Stimulated activated naive CD8-positive, alpha-beta T cell treated with anti-CD3 and anti-CD28 coated beads, Interleukin-15, amount 100 ng/mL, for 72 hours (primary cell): ENCODE measurements at regions not wholly inside any gene's neighbourhood (a gene's known extent, or its start where the extent isn't known, plus 50 kb on each side); places are given as distances from the start of the nearest gene placed in this dataset.

Experiments
- ATAC-seq: fragments of 150-1000 bp; cut with Tn5 transposase; 2 replicates; pipeline ENCODE4 v1.10.0; 2021; ENCODE audit warnings: mild to moderate bottlenecking, moderate library complexity
- DNase-seq, 2 donors: peaks; one replicate each; pipeline ENCODE4 v3.0.0; 2021 to 2022
- H3K27ac Mint-ChIP-seq, 2 donors: one replicate each; pipeline ENCODE4 v1.8.0; 2022; ENCODE audit warnings: mild to moderate bottlenecking in 2 of 2, mixed read lengths in 2 of 2, moderate library complexity in 2 of 2
- H3K27me3 Mint-ChIP-seq: one replicate; pipeline ENCODE4 v1.8.0; 2022; ENCODE audit warnings: mixed read lengths
- H3K4me1 Mint-ChIP-seq: one replicate; pipeline ENCODE4 v1.8.0; 2022; ENCODE audit warnings: mild to moderate bottlenecking, mixed read lengths
- H3K4me3 Mint-ChIP-seq, 2 donors: one replicate each; pipeline ENCODE4 v1.8.0; 2022; ENCODE audit warnings: mild to moderate bottlenecking in 2 of 2, mixed read lengths in 2 of 2, moderate library complexity in 1 of 2
- H3K9me3 Mint-ChIP-seq, 2 donors: one replicate each; pipeline ENCODE4 v1.8.0; 2022; ENCODE audit warnings: mixed read lengths in 2 of 2

DNA sequence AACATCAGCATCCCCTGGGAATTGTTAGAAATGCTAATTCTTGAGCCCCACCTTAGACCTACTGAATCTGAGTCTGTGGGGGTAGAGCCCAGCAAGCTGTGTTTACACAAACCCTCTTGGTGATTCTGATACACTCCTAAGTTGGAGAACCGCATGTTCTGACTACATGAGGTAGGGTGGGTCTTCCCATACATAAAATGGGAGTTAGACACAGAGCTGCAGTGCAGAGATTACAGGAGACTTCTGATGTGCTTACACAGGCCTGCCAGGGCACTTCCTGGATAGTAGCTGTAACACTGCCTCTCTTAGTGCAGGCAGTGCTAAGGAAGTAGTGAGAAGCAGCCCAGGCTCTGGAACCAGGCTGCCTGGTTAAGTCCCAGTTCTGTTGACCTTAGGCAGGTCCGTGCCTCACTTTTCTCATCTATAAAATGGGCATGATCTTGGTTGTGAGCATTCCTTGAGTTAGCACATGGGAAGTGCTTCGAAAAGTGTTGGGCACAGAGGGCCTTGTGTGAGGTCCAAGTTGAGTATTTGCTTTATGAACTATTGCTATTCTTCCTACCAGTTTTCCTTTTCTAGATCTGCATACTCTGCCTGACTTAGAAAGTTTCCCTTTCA, 67.3 kb downstream of the GLI2 start:
- Mint-ChIP-seq H3K9me3 (no peaks in the 10 kb centered on the region), H3K4me3 (no peak overlapping the region), H3K4me1 (no peaks in the 10 kb centered on the region), H3K27ac (no peak overlapping the region), H3K27me3 (peaks cover 11% of the 10 kb centered on the region)
- DNase-seq, result no peak
- no peak for ATAC-seq

DNA sequence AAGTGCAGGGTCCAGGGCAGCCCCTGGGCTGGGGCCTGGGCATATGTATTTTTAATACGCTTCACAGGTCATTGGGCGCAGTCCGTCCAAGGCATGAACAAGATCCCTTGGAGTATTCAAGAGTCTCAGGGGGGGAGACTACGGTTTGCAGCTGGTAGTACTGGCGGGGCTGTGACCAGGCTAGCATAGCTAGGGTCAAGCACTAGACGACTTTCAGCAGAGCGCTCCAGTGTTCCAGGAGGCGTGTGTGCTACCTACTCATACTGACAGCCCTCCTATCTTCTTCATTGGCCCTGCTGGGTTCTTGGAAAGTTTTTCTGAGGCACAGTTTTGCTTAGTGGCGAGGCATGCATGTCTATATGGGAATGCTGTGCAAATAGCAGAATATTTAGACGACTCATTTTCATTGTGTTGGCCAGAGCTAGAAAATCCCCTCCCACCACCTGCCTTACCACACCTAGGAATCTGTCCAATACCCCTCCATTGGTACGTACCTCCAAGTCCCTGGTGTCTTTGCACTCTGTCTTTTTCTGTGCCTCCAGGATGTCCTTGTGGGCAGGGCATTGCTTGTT, 68.2 kb downstream of the GLI2 start:
- peaks cover 12% of the 10 kb centered on the region for H3K27me3 Mint-ChIP-seq
- ATAC-seq, result no peak
- no peaks in the 10 kb centered on the region for H3K9me3 Mint-ChIP-seq
- no peak for DNase-seq
- H3K4me1 Mint-ChIP-seq, result no peaks in the 10 kb centered on the region
- H3K27ac Mint-ChIP-seq, result no peak overlapping the region
- no peak overlapping the region for H3K4me3 Mint-ChIP-seq

DNA sequence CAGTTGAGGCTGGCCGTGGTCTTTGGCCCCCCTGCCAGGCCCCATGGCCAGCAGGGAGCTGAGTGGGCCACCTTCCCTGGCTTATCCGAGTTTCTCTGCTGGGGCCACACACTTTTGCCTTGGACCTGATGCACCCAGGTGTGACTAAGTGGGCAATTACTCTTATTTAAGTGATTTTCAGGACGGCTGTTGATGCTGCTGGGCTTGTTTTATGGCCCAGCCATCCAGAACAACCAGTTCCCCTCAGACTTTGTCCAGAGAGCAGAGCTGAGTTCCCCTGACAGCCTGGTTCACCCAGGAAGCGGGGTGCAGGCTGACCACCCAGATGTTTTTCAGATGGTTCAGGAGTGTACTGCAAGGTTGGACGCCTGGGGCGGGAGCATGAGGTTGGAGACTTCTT, 68.8 kb downstream of the GLI2 start:
- DNase-seq, result no peak
- Mint-ChIP-seq H3K4me1 (no peaks in the 10 kb centered on the region), H3K4me3 (no peak overlapping the region), H3K27ac (no peak overlapping the region), H3K27me3 (peaks cover 18% of the 10 kb centered on the region), H3K9me3 (no peaks in the 10 kb centered on the region)
- ATAC-seq, result no peak

DNA sequence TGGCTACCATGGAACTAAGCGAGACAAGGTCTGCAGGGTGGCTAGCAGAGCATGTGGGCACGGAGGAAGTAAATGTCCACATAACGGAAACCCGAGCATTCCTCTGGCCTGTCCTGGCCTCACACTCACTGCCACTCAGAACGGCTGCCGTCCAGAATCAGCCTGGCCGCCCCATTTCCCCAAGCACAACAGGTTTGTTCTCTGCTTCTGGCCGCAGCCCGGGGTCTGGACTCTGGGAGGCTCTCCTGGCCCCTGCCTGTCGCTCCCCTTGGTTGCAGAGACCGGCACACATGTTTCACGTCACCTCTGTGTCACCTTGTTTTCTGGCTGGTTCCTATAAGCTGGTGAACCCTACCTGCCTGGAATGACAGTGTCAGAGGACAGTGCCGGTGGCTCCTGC, 69.3 kb downstream of the GLI2 start:
- Mint-ChIP-seq H3K27ac (no peak overlapping the region), H3K4me1 (no peaks in the 10 kb centered on the region), H3K27me3 (peaks cover 19% of the 10 kb centered on the region)

GRCh38 chr2:120805602-120806001, 69.9 kb downstream of the GLI2 start:
- ATAC-seq (no peak), DNase-seq (no peak)
- Mint-ChIP-seq H3K4me1 (no peaks in the 10 kb centered on the region), H3K9me3 (no peaks in the 10 kb centered on the region), H3K4me3 (no peak overlapping the region), H3K27ac (peak overlapping the region in 1 of 2 donors; percentile 59), H3K27me3 (peaks cover 23% of the 10 kb centered on the region)

More for the DNA sequence above, 69.3 kb downstream of the GLI2 start:
- H3K9me3 Mint-ChIP-seq, result no peaks in the 10 kb centered on the region
- no peak for DNase-seq
- H3K4me3 Mint-ChIP-seq, result no peak overlapping the region
- ATAC-seq, result no peak

GRCh38 chr2:120807751-120808150, 72.1 kb downstream of the GLI2 start:
- no peaks in the 10 kb centered on the region for H3K9me3 Mint-ChIP-seq
- H3K27me3 Mint-ChIP-seq, result peaks cover 28% of the 10 kb centered on the region
- H3K4me3 Mint-ChIP-seq, result no peak overlapping the region
- no peak for DNase-seq
- H3K27ac Mint-ChIP-seq, result peak overlapping the region in 1 of 2 donors; percentile 23
- ATAC-seq, result no peak
- H3K4me1 Mint-ChIP-seq, result no peaks in the 10 kb centered on the region

DNA sequence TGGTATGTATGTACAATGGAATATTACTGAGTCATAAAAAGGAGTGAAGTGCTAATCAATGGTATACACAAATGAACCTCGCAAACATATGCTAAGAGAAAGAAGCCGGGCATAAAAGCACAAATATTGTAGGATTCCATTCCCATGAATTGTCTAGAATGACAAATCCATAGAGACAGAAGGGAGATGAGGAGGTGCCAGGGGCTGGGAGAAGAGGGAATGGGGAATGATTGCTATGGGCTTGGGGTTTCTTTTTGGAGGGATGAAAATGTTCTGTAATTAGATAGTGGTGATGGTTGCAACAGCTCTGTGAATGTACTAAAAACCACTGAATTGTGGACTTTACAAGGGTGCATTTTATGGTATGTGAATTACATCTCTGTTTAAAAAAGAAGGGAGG, 73.5 kb downstream of the GLI2 start:
- H3K27ac Mint-ChIP-seq, result peak overlapping the region in 1 of 2 donors; percentile 16
- no peaks in the 10 kb centered on the region for H3K4me1 Mint-ChIP-seq
- H3K27me3 Mint-ChIP-seq, result peaks cover 40% of the 10 kb centered on the region
- no peaks in the 10 kb centered on the region for H3K9me3 Mint-ChIP-seq
- DNase-seq, result no peak
- no peak overlapping the region for H3K4me3 Mint-ChIP-seq
- ATAC-seq, result no peak

GRCh38 chr2:120809609-120810440, 74.2 kb downstream of the GLI2 start:
- no peaks in the 10 kb centered on the region for H3K9me3 Mint-ChIP-seq

DNA sequence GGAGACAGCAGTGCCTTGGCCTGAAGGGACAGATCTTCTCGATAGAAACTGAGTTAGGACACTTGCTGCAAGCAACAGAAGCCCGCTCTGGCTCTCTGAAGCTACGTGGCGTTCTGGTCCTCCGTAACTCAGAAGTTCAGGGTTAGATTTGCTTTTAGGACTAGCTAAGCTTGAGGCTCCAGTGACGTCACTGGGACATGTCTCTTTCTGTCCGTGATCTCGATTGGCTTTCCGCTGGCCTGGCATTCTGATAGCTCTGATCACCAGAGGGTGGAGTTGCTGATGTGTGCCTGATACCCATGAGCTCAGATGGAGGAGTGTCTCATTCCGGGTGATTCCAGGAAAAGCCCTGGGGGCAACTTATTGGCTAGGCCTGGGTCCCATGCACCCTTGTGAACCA, 75.0 kb downstream of the GLI2 start:
- Mint-ChIP-seq H3K27ac (no peak overlapping the region), H3K4me1 (no peaks in the 10 kb centered on the region), H3K9me3 (no peaks in the 10 kb centered on the region), H3K27me3 (peaks cover 40% of the 10 kb centered on the region), H3K4me3 (no peak overlapping the region)
- ATAC-seq (no peak), DNase-seq (no peak)

More at GRCh38 chr2:120809609-120810440, 74.2 kb downstream of the GLI2 start:
- peaks cover 40% of the 10 kb centered on the region for H3K27me3 Mint-ChIP-seq
- H3K4me1 Mint-ChIP-seq, result no peaks in the 10 kb centered on the region
- no peak for ATAC-seq
- no peak overlapping the region for H3K27ac Mint-ChIP-seq
- no peak for DNase-seq
- H3K4me3 Mint-ChIP-seq, result no peak overlapping the region

GRCh38 chr2:120812866-120813265, 77.2 kb downstream of the GLI2 start:
- no peak overlapping the region for H3K4me3 Mint-ChIP-seq
- H3K27ac Mint-ChIP-seq, result no peak overlapping the region
- no peak for ATAC-seq
- no peak for DNase-seq
- H3K4me1 Mint-ChIP-seq, result no peaks in the 10 kb centered on the region
- no peaks in the 10 kb centered on the region for H3K9me3 Mint-ChIP-seq
- H3K27me3 Mint-ChIP-seq, result peaks cover 34% of the 10 kb centered on the region

GRCh38 chr2:120814352-120814751, 78.7 kb downstream of the GLI2 start:
- ATAC-seq (no peak), DNase-seq (no peak)
- no peak overlapping the region for H3K27ac Mint-ChIP-seq
- no peaks in the 10 kb centered on the region for H3K4me1 Mint-ChIP-seq
- peaks cover 29% of the 10 kb centered on the region for H3K27me3 Mint-ChIP-seq
- no peak overlapping the region for H3K4me3 Mint-ChIP-seq
- H3K9me3 Mint-ChIP-seq, result no peaks in the 10 kb centered on the region

- Mint-ChIP-seq H3K4me3 (no peak overlapping the region), H3K27ac (no peak overlapping the region), H3K4me1 (no peaks in the 10 kb centered on the region), H3K9me3 (no peaks in the 10 kb centered on the region), H3K27me3 (peaks cover 19% of the 10 kb centered on the region)
- no peak for DNase-seq
- no peak for ATAC-seq
These were observed 79.6 kb downstream of the GLI2 start for GRCh38 chr2:120815292-120815691.

GRCh38 chr2:120817136-120817955, 81.7 kb downstream of the GLI2 start:
- H3K4me1 Mint-ChIP-seq, result no peaks in the 10 kb centered on the region
- H3K27ac Mint-ChIP-seq, result no peak overlapping the region
- ATAC-seq (no peak), DNase-seq (no peak)
- peaks cover 16% of the 10 kb centered on the region for H3K27me3 Mint-ChIP-seq
- H3K9me3 Mint-ChIP-seq, result no peaks in the 10 kb centered on the region
- no peak overlapping the region for H3K4me3 Mint-ChIP-seq

- peaks cover 10% of the 10 kb centered on the region for H3K27me3 Mint-ChIP-seq
These were observed 82.3 kb downstream of the GLI2 start for GRCh38 chr2:120817956-120818325.

DNA sequence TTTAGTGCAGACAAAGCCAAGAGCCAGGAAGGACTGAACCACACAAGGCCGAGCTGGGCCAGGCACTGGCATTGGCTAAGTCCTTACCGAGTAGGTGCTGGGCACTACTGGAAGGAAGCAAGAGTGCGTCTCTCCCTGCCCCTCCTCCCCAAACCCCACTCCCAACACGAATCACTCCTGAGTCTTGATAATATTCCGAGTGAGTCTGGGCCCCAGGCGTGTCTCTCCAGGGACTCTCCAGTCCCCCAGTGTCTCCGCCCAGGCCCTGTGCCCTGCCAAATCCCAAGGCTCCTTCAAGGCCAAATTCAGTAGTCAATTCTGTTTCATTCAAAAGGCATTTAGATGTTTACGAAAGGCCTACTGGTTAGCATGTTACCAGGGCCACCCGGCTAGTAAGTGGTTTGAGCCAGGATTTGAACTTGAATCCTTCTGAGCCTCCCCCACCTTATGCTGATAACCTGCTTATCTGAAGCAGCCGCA, 82.8 kb downstream of the GLI2 start:
- Mint-ChIP-seq H3K4me1 (no peaks in the 10 kb centered on the region), H3K27me3 (peaks cover 6% of the 10 kb centered on the region), H3K4me3 (no peak overlapping the region), H3K9me3 (no peaks in the 10 kb centered on the region), H3K27ac (no peak overlapping the region)
- ATAC-seq (no peak), DNase-seq (no peak)

More at GRCh38 chr2:120817956-120818325, 82.3 kb downstream of the GLI2 start:
- ATAC-seq, result no peak
- DNase-seq, result no peak
- Mint-ChIP-seq H3K27ac (no peak overlapping the region), H3K9me3 (no peaks in the 10 kb centered on the region), H3K4me3 (no peak overlapping the region), H3K4me1 (no peaks in the 10 kb centered on the region)
